ENCODE measurements at regions not wholly inside any gene's neighbourhood (a gene's known extent, or its start where the extent isn't known, plus 50 kb on each side); places are given as distances from the start of the nearest gene placed in this dataset.

DNA sequence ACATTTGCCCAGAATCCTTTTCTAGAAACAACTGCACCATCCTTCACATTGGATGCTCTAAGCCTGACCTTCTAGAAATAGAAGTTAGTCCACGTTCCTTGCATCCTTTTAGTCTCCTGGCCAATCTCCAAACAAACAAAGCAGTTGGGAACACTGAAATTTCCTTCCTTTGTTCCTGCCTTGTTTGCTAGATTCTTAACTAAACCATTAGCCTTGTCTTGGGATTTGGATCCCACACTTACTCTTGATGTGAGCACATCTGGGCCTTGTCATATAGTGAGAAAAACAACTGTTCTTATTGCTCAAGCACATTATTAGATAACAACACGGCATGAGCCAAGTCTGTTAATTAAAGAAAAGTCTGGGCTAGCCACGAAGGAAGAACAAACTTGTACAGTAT is 319.3 kb upstream of the GHITM start:
- TF ChIP-seq, protein P1, sequence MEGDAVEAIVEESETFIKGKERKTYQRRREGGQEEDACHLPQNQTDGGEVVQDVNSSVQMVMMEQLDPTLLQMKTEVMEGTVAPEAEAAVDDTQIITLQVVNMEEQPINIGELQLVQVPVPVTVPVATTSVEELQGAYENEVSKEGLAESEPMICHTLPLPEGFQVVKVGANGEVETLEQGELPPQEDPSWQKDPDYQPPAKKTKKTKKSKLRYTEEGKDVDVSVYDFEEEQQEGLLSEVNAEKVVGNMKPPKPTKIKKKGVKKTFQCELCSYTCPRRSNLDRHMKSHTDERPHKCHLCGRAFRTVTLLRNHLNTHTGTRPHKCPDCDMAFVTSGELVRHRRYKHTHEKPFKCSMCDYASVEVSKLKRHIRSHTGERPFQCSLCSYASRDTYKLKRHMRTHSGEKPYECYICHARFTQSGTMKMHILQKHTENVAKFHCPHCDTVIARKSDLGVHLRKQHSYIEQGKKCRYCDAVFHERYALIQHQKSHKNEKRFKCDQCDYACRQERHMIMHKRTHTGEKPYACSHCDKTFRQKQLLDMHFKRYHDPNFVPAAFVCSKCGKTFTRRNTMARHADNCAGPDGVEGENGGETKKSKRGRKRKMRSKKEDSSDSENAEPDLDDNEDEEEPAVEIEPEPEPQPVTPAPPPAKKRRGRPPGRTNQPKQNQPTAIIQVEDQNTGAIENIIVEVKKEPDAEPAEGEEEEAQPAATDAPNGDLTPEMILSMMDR (IDR thresholded peaks at IDR 0.05), result no peak
- no peak for TF ChIP-seq POLR2A (IDR thresholded peaks at IDR 0.05)
